ENCODE measurements at regions not wholly inside any gene's neighbourhood (a gene's known extent, or its start where the extent isn't known, plus 50 kb on each side); places are given as distances from the start of the nearest gene placed in this dataset.

DNA sequence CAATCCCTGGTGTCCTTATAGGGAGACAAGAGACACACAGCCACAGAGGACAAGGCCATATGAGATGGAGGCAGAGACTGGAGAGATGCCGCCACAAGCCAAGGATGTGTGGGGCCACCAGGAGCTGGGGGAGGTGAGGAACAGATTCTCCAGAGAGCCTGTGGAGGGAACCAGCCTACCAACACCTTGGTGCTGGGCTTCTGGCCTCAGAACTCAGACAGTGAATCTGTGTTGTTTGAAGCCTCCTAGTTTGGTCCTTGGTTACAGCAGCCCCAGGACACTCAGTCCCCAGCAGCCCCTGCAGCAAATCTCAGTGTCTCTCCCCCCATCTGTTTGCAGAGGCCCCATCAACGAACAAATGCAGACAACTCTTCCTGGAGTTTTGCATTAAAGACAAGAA, 73.2 kb upstream of the BHLHE23 start:
- Histone ChIP-seq H3K9me3 (ENCODE audit: control extremely low read depth in 1 of 3, control insufficient read depth in 2 of 3, insufficient read depth in 1 of 3, low read length in 2 of 3) (peaks cover 6 to 32% (median 23%) of the 10 kb centered on the region in 3 donors), H3K27ac (ENCODE audit: low read length in 2 of 2) (no peak overlapping the region), H3K4me1 (ENCODE audit: control insufficient read depth in 2 of 2, insufficient read depth in 2 of 2, low read length in 2 of 2) (no peaks in the 10 kb centered on the region), H2AFZ (ENCODE audit: insufficient read depth, low read depth, low read length, poor library complexity, severe bottlenecking) (no peak overlapping the region), H3K4me3 (ENCODE audit: control extremely low read depth in 1 of 5, extremely low read depth in 1 of 5, insufficient read depth in 1 of 5, low read depth in 2 of 5, low read length in 4 of 5) (no peak overlapping the region), H3K79me2 (ENCODE audit: control insufficient read depth, insufficient read depth, low read length) (no peaks in the 10 kb centered on the region), H3K36me3 (replicated peaks in 1 of 2; ENCODE audit: control extremely low read depth in 1 of 2, control insufficient read depth in 1 of 2, extremely low read depth in 1 of 2, insufficient read depth in 2 of 2, low read length in 1 of 2) (no peaks in the 10 kb centered on the region), H3K27me3 (replicated peaks in 1 of 4; ENCODE audit: control extremely low read depth in 1 of 4, control insufficient read depth in 3 of 4, insufficient read depth in 4 of 4, low read length in 3 of 4) (peaks cover 0 to 11% (median 0%) of the 10 kb centered on the region in 4 experiments), H4K20me1 (ENCODE audit: control insufficient read depth, insufficient read depth, low read length, poor library complexity, severe bottlenecking) (no peaks in the 10 kb centered on the region), H3K4me2 (replicated peaks; ENCODE audit: low read depth, low read length, poor library complexity, severe bottlenecking) (no peak overlapping the region), H3K9ac (ENCODE audit: low read length) (no peak overlapping the region)
- Mint-ChIP-seq H3K9me3 (ENCODE audit: insufficient read depth) (peaks cover 14% of the 10 kb centered on the region), H3K27me3 (peaks cover 22% of the 10 kb centered on the region), H3K4me1 (no peaks in the 10 kb centered on the region), H3K4me3 (no peak overlapping the region), H3K27ac (no peak overlapping the region)
- intact Hi-C loops (cut with micrococcal nuclease), result no loop called here
- ATAC-seq (ENCODE audit: low read depth) (no peak), DNase-seq (no peak)
- TF ChIP-seq EZH2 (IDR thresholded peaks at IDR 0.05; ENCODE audit: borderline replicate concordance, insufficient read depth, low read depth, low read length, poor library complexity, severe bottlenecking) (no peak), CTCF (IDR thresholded peaks at IDR 0.05) (no peak)
- 55% methylated on average over 2 of the region's 2 CpGs for WGBS (ENCODE audit: insufficient coverage)
- ChIA-PET CTCF (no interaction called here), POLR2A (no interaction called here)

- peaks cover 0 to 15% (median 4%) of the 10 kb centered on the region in 4 experiments for H3K27me3 ChIP-seq (replicated peaks in 1 of 4; ENCODE audit: control extremely low read depth in 1 of 4, control insufficient read depth in 3 of 4, insufficient read depth in 4 of 4, low read length in 3 of 4)
- intact Hi-C loops (cut with micrococcal nuclease), result no loop called here
These were observed 70.9 kb upstream of the BHLHE23 start for GRCh38 chr20:63077705-63078104.

More at GRCh38 chr20:63077705-63078104, 70.9 kb upstream of the BHLHE23 start:
- H3K27ac Mint-ChIP-seq, result no peak overlapping the region
- H3K4me1 ChIP-seq (ENCODE audit: control insufficient read depth in 2 of 2, insufficient read depth in 2 of 2, low read length in 2 of 2), result no peaks in the 10 kb centered on the region
- H3K4me3 ChIP-seq (ENCODE audit: control extremely low read depth in 1 of 5, extremely low read depth in 1 of 5, insufficient read depth in 1 of 5, low read depth in 2 of 5, low read length in 4 of 5), result no peak overlapping the region
- H3K4me2 ChIP-seq (replicated peaks; ENCODE audit: low read depth, low read length, poor library complexity, severe bottlenecking), result no peak overlapping the region
- no peak overlapping the region for H2AFZ ChIP-seq (ENCODE audit: insufficient read depth, low read depth, low read length, poor library complexity, severe bottlenecking)
- H4K20me1 ChIP-seq (ENCODE audit: control insufficient read depth, insufficient read depth, low read length, poor library complexity, severe bottlenecking), result no peaks in the 10 kb centered on the region
- ATAC-seq (ENCODE audit: low read depth), result no peak
- H3K79me2 ChIP-seq (ENCODE audit: control insufficient read depth, insufficient read depth, low read length), result no peaks in the 10 kb centered on the region
- H3K9me3 Mint-ChIP-seq (ENCODE audit: insufficient read depth), result peaks cover 14% of the 10 kb centered on the region
- no peak overlapping the region for H3K9ac ChIP-seq (ENCODE audit: low read length)
- no peak for DNase-seq
- H3K27me3 Mint-ChIP-seq, result peaks cover 27% of the 10 kb centered on the region
- ChIA-PET CTCF (no interaction called here), POLR2A (no interaction called here)
- no peaks in the 10 kb centered on the region for H3K4me1 Mint-ChIP-seq
- H3K4me3 Mint-ChIP-seq, result no peak overlapping the region
- TF ChIP-seq CTCF (IDR thresholded peaks at IDR 0.05) (no peak), EZH2 (IDR thresholded peaks at IDR 0.05; ENCODE audit: borderline replicate concordance, insufficient read depth, low read depth, low read length, poor library complexity, severe bottlenecking) (no peak)
- H3K27ac ChIP-seq (ENCODE audit: low read length in 2 of 2), result no peak overlapping the region
- peaks cover 6 to 42% (median 23%) of the 10 kb centered on the region in 3 donors for H3K9me3 ChIP-seq (ENCODE audit: control extremely low read depth in 1 of 3, control insufficient read depth in 2 of 3, insufficient read depth in 1 of 3, low read length in 2 of 3)
- no peaks in the 10 kb centered on the region for H3K36me3 ChIP-seq (replicated peaks in 1 of 2; ENCODE audit: control extremely low read depth in 1 of 2, control insufficient read depth in 1 of 2, extremely low read depth in 1 of 2, insufficient read depth in 2 of 2, low read length in 1 of 2)

Measured in B cell (primary cell).